ENCODE measurements at regions not wholly inside any gene's neighbourhood (a gene's known extent, or its start where the extent isn't known, plus 50 kb on each side); places are given as distances from the start of the nearest gene placed in this dataset.

DNA sequence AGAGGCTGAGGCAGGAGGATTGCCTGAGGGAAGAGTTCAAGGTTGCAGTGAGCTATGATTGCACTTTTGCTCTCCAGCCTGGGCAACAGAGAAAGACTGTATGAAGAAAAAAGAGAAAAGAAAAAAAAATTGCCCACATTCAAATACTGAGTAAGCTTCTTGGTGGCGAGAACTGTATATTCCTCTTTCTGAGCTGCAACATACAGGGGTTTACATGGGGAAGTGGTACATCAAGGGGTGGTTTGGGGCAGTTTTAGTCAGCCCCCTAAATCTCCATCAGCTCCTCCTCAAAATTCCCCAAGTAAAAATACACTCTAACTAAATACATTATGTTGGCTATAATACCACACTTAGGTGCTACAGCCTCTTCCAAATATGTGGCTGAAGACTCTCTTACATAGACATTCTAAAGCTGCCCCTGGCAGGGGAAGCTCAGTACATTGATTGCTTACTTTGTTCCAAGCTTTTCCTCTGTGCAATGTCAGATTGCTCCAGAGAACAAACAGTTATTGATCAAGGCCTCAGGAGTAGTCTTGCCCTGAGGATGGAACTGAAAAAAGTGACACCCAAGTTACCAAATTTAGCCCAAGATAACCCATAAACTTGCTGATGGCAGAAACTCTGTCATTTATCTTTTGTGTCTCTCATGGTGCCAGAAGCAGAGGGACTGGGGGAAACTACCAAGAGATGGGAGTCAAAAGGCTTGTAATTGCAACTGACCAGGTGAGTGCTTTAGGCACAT is 107.4 kb upstream of the RIPOR2 start:
- Histone ChIP-seq H3K23ac (ENCODE audit: low read depth, low read length) (no peak overlapping the region; the same call in 1 of the 2 replicates), H3K56ac (ENCODE audit: extremely low read depth, insufficient read depth, low read length) (no peak overlapping the region), H3K9me3 (ENCODE audit: control insufficient read depth, insufficient read depth, low read length) (no peaks in the 10 kb centered on the region), H3K4me1 (ENCODE audit: control insufficient read depth, insufficient read depth, low read length) (peaks cover 4% of the 10 kb centered on the region; the same call in 1 of the 2 replicates), H2AFZ (replicated peaks; ENCODE audit: low read length, poor library complexity) (no peak overlapping the region), H2BK120ac (ENCODE audit: low read depth, low read length) (no peak overlapping the region), H4K91ac (ENCODE audit: insufficient read depth, low read depth, low read length) (no peak overlapping the region), H3K27me3 (ENCODE audit: control insufficient read depth, insufficient read depth, low read length) (no peaks in the 10 kb centered on the region), H2BK15ac (ENCODE audit: low read depth, low read length) (no peak overlapping the region), H3K4ac (ENCODE audit: low read depth, low read length) (no peak overlapping the region), H2AK5ac (ENCODE audit: low read depth, low read length) (no peak overlapping the region), H3K14ac (replicated peaks; ENCODE audit: low read depth, low read length) (no peak overlapping the region), H4K20me1 (ENCODE audit: insufficient read depth, low read length) (no peaks in the 10 kb centered on the region), H3K36me3 (ENCODE audit: control insufficient read depth, insufficient read depth, low read length) (no peaks in the 10 kb centered on the region), H4K8ac (ENCODE audit: low read depth in 2 of 2, low read length in 2 of 2) (no peak overlapping the region), H3K18ac (ENCODE audit: low read depth, low read length) (no peak overlapping the region), H2BK5ac (ENCODE audit: low read depth, low read length, poor library complexity, severe bottlenecking) (no peak overlapping the region), H2BK20ac (ENCODE audit: low read depth, low read length) (no peak overlapping the region), H2AK9ac (replicated peaks; ENCODE audit: low read depth, low read length, poor library complexity) (no peak overlapping the region), H4K5ac (ENCODE audit: low read depth, low read length) (no peak overlapping the region), H3K4me2 (ENCODE audit: low read depth, low read length) (no peak overlapping the region), H3K9ac (ENCODE audit: low read depth, low read length) (no peak overlapping the region), H3K79me1 (ENCODE audit: low read depth in 1 of 2, low read length in 2 of 2) (no peaks in the 10 kb centered on the region), H3K4me3 (ENCODE audit: insufficient read depth, low read depth, low read length) (no peak overlapping the region), H3K9me1 (ENCODE audit: insufficient read depth, low read length) (peaks cover 4% of the 10 kb centered on the region; the same call in 1 of the 2 replicates), H3K27ac (ENCODE audit: insufficient read depth, low read length) (no peak overlapping the region)
- ATAC-seq (ENCODE audit: low read depth), result no peak
- dilution Hi-C loops (cut with HindIII; ENCODE audit: low sequenced_read_pairs, unreplicated experiment) (no loop called here), in situ Hi-C loops (cut with MboI; ENCODE audit: low sequenced_read_pairs) (no loop called here), intact Hi-C loops (cut with micrococcal nuclease) (no loop called here)
- ChIA-PET POLR2A (ENCODE audit: unreplicated experiment) (no interaction called here), CTCF (no interaction called here)
- no CpG with 5 or more reads among the region's 1 CpG for WGBS, 2 experiments (ENCODE audit: extremely low coverage in 2 of 2, insufficient read length in 1 of 2)
- BruUV-seq (replicated peaks), result no TSS peak
- TF ChIP-seq BHLHE40 (IDR thresholded peaks at IDR 0.05; ENCODE audit: low read depth, low read length) (no peak), NFE2L2 (IDR thresholded peaks at IDR 0.05; ENCODE audit: low read depth, low read length) (no peak), FOS (IDR thresholded peaks at IDR 0.05; ENCODE audit: low read depth, low read length) (no peak), CEBPB (IDR thresholded peaks at IDR 0.05; ENCODE audit: low read depth, low read length) (no peak), RFX5 (IDR thresholded peaks at IDR 0.05; ENCODE audit: low read depth, low read length) (no peak), SMC3 (IDR thresholded peaks at IDR 0.05; ENCODE audit: low read depth, low read length) (no peak), POLR2A (IDR thresholded peaks at IDR 0.05; ENCODE audit: low read depth, low read length) (no peak), MAZ (IDR thresholded peaks at IDR 0.05; ENCODE audit: borderline replicate concordance, low read depth, low read length) (no peak), CTCF (conservative IDR thresholded peaks at IDR 0.05; ENCODE audit: low read depth, low read length) (no peak), RCOR1 (IDR thresholded peaks at IDR 0.05; ENCODE audit: insufficient replicate concordance, low read length) (no peak), MAFK (IDR thresholded peaks at IDR 0.05; ENCODE audit: low read depth, low read length) (no peak), MXI1 (IDR thresholded peaks at IDR 0.05; ENCODE audit: borderline replicate concordance, low read depth, low read length) (no peak), RAD21 (IDR thresholded peaks at IDR 0.05; ENCODE audit: low read length) (no peak), CHD1 (IDR thresholded peaks at IDR 0.05; ENCODE audit: low read depth, low read length) (no peak)
- TF ChIP-seq, protein P1, sequence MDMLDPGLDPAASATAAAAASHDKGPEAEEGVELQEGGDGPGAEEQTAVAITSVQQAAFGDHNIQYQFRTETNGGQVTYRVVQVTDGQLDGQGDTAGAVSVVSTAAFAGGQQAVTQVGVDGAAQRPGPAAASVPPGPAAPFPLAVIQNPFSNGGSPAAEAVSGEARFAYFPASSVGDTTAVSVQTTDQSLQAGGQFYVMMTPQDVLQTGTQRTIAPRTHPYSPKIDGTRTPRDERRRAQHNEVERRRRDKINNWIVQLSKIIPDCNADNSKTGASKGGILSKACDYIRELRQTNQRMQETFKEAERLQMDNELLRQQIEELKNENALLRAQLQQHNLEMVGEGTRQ (IDR thresholded peaks at IDR 0.05; ENCODE audit: low read depth, low read length), result no peak
- TF ChIP-seq, protein P2, sequence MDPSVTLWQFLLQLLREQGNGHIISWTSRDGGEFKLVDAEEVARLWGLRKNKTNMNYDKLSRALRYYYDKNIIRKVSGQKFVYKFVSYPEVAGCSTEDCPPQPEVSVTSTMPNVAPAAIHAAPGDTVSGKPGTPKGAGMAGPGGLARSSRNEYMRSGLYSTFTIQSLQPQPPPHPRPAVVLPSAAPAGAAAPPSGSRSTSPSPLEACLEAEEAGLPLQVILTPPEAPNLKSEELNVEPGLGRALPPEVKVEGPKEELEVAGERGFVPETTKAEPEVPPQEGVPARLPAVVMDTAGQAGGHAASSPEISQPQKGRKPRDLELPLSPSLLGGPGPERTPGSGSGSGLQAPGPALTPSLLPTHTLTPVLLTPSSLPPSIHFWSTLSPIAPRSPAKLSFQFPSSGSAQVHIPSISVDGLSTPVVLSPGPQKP (IDR thresholded peaks at IDR 0.05; ENCODE audit: borderline replicate concordance, low read depth, low read length), result no peak
- DNase-seq, result no peak

Data from IMR-90 (cell line).